Loucy (cell line): ENCODE measurements at regions not wholly inside any gene's neighbourhood (a gene's known extent, or its start where the extent isn't known, plus 50 kb on each side); places are given as distances from the start of the nearest gene placed in this dataset.

Experiments used
- H2AFZ ChIP-seq: fragments of 200-600 bp; sonication (generic); 2 replicates; pipeline ENCODE4 v1.6.0; 2016; ENCODE audit warnings: antibody characterized with exemption, mild to moderate bottlenecking, low read length, moderate library complexity
- H3F3A ChIP-seq: fragments of 200-600 bp; 2 replicates; pipeline ENCODE4 v1.6.0; 2016; ENCODE audit warnings: antibody characterized with exemption, low read depth, mild to moderate bottlenecking
- H3K27me3 ChIP-seq: fragments of 200-600 bp; sonication (generic); 2 replicates; pipeline ENCODE4 v1.6.1; 2014; ENCODE audit warnings: low read length, mild to moderate bottlenecking; ENCODE audit not compliant: insufficient read depth, poor library complexity, severe bottlenecking
- H3K36me3 ChIP-seq: fragments of 200-600 bp; sonication (generic); 2 replicates; pipeline ENCODE4 v1.6.1; 2016; ENCODE audit warnings: low read length; ENCODE audit not compliant: insufficient read depth
- H3K4me1 ChIP-seq: fragments of 200-600 bp; sonication (generic); 2 replicates; pipeline ENCODE4 v1.5.1; 2014; ENCODE audit warnings: low read length, mild to moderate bottlenecking; ENCODE audit not compliant: insufficient read depth, poor library complexity, severe bottlenecking
- H3K4me2 ChIP-seq: fragments of 200-600 bp; sonication (generic); 2 replicates; pipeline ENCODE4 v1.6.0; 2014; ENCODE audit warnings: antibody characterized with exemption, low read length, low read depth, mild to moderate bottlenecking; ENCODE audit not compliant: poor library complexity, severe bottlenecking
- H3K4me3 ChIP-seq: fragments of 200-600 bp; sonication (generic); 2 replicates; pipeline ENCODE4 v1.5.1; 2014; ENCODE audit warnings: low read length, mild to moderate bottlenecking, mixed read lengths; ENCODE audit not compliant: poor library complexity, severe bottlenecking
- H3K79me2 ChIP-seq: fragments of 200-600 bp; sonication (generic); 2 replicates; pipeline ENCODE4 v1.6.1; 2014; ENCODE audit warnings: low read length; ENCODE audit not compliant: insufficient read depth
- H3K9ac ChIP-seq: fragments of 200-600 bp; sonication (generic); 2 replicates; pipeline ENCODE4 v1.6.0; 2014; ENCODE audit warnings: mild to moderate bottlenecking, low read depth, low read length, moderate library complexity; ENCODE audit not compliant: poor library complexity, severe bottlenecking
- H3K9me2 ChIP-seq: fragments of 200-600 bp; sonication (generic); replicated peaks from 2 replicates; pipeline ENCODE4 v1.6.1; 2016; ENCODE audit warnings: low read depth, low read length, mixed read lengths
- H3K9me3 ChIP-seq: fragments of 200-600 bp; sonication (generic); 2 replicates; pipeline ENCODE4 v1.6.1; 2014; ENCODE audit warnings: mild to moderate bottlenecking, antibody characterized with exemption, low read length, low read depth; ENCODE audit not compliant: insufficient read depth
- H4K20me1 ChIP-seq: fragments of 200-600 bp; sonication (generic); 2 replicates; pipeline ENCODE4 v1.6.0; 2014; ENCODE audit warnings: antibody characterized with exemption, low read length, mild to moderate bottlenecking; ENCODE audit not compliant: insufficient read depth, poor library complexity, severe bottlenecking
- EZH2phosphoT487 ChIP-seq: fragments of 200-600 bp; IDR thresholded peaks from 2 replicates; pipeline ENCODE4 v1.6.1; 2018; ENCODE audit warnings: antibody characterized with exemption, mild to moderate bottlenecking, moderate library complexity, borderline replicate concordance
- TF ChIP-seq, protein P1 (sequence below): fragments of 200-600 bp; sonication (generic); conservative IDR thresholded peaks from 2 replicates; pipeline ENCODE4 v1.5.1; 2014; ENCODE audit warnings: mild to moderate bottlenecking, antibody characterized with exemption, low read length

DNA sequence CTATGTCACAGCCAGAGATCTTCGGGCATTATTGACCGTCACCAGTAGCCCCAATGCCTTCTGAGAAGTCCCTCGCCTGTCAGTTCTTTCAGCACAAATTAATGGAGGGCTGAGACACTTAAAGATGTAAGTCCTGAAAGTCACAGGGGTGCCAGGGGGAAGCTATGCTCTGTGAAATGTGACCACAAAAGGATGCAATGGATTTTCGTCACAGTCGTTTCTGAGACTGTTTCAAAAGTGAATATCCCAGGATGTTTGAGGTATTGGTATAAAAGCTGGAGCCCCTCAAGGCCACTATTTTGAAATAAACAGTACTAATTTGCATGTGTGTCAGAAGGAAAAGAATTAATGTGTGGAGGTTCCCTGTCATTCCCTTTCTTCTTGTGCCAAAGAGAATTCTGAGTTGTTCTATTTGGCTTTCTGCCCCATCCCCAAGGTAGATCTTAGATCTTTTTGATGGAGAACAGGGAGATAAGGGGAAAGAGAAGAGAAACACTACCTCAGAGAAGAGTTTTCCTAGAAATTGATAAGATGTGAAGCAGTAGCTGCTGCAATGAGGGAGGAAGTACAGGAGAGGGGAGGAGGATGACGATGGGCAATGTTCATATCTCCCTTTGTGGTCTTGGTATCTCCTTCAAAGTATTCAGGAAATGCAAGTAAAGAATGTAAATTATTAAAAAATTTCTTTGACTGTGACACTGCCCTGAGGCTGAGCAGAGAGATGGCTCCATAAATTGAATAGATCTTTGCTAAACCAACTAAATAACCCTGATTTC lies 101.8 kb upstream of the NAP1L1 start:
- no peak overlapping the region for H3K4me2 ChIP-seq
- H3K4me3 ChIP-seq, result no peak overlapping the region
- H3K9ac ChIP-seq, result no peak overlapping the region
- H4K20me1 ChIP-seq, result no peaks in the 10 kb centered on the region
- H3K27me3 ChIP-seq, result no peaks in the 10 kb centered on the region
- H3K4me1 ChIP-seq, result no peaks in the 10 kb centered on the region
- no peaks in the 10 kb centered on the region for H3K9me3 ChIP-seq
- TF ChIP-seq, protein P1, sequence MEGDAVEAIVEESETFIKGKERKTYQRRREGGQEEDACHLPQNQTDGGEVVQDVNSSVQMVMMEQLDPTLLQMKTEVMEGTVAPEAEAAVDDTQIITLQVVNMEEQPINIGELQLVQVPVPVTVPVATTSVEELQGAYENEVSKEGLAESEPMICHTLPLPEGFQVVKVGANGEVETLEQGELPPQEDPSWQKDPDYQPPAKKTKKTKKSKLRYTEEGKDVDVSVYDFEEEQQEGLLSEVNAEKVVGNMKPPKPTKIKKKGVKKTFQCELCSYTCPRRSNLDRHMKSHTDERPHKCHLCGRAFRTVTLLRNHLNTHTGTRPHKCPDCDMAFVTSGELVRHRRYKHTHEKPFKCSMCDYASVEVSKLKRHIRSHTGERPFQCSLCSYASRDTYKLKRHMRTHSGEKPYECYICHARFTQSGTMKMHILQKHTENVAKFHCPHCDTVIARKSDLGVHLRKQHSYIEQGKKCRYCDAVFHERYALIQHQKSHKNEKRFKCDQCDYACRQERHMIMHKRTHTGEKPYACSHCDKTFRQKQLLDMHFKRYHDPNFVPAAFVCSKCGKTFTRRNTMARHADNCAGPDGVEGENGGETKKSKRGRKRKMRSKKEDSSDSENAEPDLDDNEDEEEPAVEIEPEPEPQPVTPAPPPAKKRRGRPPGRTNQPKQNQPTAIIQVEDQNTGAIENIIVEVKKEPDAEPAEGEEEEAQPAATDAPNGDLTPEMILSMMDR, result no peak
- TF ChIP-seq EZH2phosphoT487, result no peak
- no peaks in the 10 kb centered on the region for H3K79me2 ChIP-seq
- no peak overlapping the region for H2AFZ ChIP-seq
- no peaks in the 10 kb centered on the region for H3F3A ChIP-seq
- H3K36me3 ChIP-seq, result no peaks in the 10 kb centered on the region
- no peaks in the 10 kb centered on the region for H3K9me2 ChIP-seq

DNA sequence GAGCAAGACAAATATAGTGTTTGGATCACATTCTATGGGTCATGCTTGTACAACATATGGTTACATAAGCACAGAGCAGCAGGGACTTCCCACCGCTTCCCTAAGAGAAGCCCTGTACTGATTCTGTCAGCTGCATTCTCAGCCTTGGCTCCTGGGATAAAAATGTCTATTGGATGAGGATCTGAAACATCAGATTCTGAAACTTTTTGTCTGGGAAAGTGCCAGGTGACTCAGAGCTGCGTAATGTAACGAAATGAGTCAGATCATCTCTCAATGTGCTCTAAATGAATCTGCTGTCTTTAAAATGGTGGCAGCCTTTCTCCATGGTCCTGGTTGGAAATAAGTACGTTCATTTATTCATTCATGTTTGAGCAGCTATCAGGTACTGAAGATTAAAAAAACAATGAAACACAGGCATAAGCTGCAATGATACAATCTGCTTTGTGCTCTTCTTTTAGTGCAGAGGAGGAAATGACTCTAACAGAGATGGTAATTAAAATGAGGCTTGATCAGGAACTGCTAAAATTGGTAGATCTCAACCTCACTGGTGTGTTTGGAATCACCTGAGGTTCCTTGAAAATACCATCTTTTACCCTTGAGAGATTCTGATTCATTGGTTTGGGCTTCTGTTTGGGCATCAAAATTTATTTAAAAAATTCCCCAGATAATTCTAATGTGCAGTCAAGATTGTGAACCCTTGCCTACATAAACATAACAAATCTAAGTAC lies 99.1 kb upstream of the NAP1L1 start:
- Histone ChIP-seq H3K4me3 (no peak overlapping the region), H3K36me3 (no peaks in the 10 kb centered on the region), H3K4me2 (no peak overlapping the region), H3K9me3 (no peaks in the 10 kb centered on the region), H4K20me1 (no peaks in the 10 kb centered on the region), H3K9me2 (no peaks in the 10 kb centered on the region), H3K27me3 (no peaks in the 10 kb centered on the region), H3K9ac (no peak overlapping the region), H3K4me1 (no peaks in the 10 kb centered on the region), H3F3A (no peaks in the 10 kb centered on the region), H3K79me2 (no peaks in the 10 kb centered on the region), H2AFZ (no peak overlapping the region; the same call in 1 of the 2 replicates)
- TF ChIP-seq EZH2phosphoT487, result no peak
- TF ChIP-seq, protein P1, result no peak

DNA sequence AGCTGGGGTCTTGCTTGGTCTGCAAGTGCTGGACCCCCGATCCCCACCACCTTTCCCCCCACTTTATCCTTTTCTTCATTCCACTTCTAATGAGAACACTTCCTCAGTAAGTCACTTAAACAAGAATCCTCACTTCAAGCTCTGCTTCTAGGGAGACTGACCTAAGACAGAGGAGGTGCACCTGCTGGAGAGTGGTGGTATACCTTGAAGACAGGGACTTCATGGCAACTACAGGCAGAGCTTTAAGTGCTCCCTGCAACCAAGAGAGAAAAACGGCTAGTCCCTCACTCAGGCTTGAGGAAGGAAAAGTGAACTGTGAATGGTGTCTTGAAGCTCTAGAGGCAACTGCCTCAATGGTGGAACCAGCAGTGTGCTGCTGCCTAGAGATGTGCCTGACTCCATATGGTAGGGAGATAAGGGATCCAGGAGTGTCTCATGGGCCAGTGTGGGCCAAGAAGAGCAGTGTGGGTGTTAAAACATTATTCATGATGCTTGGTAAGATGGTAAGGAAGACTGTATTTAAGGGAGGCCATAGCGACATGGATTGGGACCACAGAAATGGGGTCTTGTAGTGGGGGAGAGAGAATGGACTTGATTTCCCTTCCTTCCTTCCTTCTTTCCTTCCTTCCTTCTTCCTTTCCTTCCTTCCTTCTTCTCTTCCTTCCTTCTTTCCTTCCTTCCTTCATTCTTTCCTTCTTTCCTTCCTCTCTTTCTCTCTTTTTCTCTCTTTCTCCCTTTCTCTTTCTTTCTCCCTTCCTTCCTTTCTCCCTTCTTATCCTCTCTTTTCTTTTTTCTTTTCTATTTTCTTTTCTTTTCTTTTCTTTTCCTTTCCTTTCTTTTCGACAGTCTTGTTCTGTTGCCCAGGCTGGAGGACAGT lies 96.2 kb upstream of the NAP1L1 start:
- Histone ChIP-seq H3K79me2 (no peaks in the 10 kb centered on the region), H3K4me3 (no peak overlapping the region), H4K20me1 (no peaks in the 10 kb centered on the region), H3K9ac (no peak overlapping the region), H3K4me2 (no peak overlapping the region), H3K36me3 (no peaks in the 10 kb centered on the region), H3K4me1 (no peaks in the 10 kb centered on the region), H3K9me2 (no peaks in the 10 kb centered on the region), H2AFZ (no peak overlapping the region), H3K27me3 (no peaks in the 10 kb centered on the region), H3F3A (no peaks in the 10 kb centered on the region), H3K9me3 (no peaks in the 10 kb centered on the region)
- TF ChIP-seq EZH2phosphoT487, result no peak
- TF ChIP-seq, protein P1, result no peak
